HL-60 (cell line): ENCODE measurements at regions not wholly inside any gene's neighbourhood (a gene's known extent, or its start where the extent isn't known, plus 50 kb on each side); places are given as distances from the start of the nearest gene placed in this dataset.

Experiments
- DNase-seq, 2 experiments: peaks; one replicate each; pipeline ENCODE4 v3.0.0-alpha.2; 2010 to 2020; ENCODE audit warnings: low read depth in 1 of 2, low spot score in 1 of 2
- H3K27ac ChIP-seq: fragments of 250-450 bp; sonication (Bioruptor Pico); replicated peaks from 2 replicates; pipeline ENCODE4 v1.5.1; 2020; ENCODE audit warnings: mild to moderate bottlenecking, moderate library complexity
- H3K27me3 ChIP-seq: fragments of 250-450 bp; sonication (Bioruptor Pico); 2 replicates; pipeline ENCODE4 v1.5.1; 2021; ENCODE audit warnings: mild to moderate bottlenecking, moderate library complexity; ENCODE audit not compliant: insufficient read depth, poor library complexity, severe bottlenecking
- H3K4me3 ChIP-seq: replicated peaks from 2 replicates; pipeline ENCODE4 v1.5.1; 2011; ENCODE audit warnings: mild to moderate bottlenecking, control low read depth, low read length; ENCODE audit not compliant: insufficient read depth
- CTCF ChIP-seq: IDR thresholded peaks from one replicate; pipeline ENCODE4 v1.5.1; 2011; ENCODE audit warnings: low read length, control low read depth, inconsistent platforms; ENCODE audit not compliant: insufficient read depth
- GABPA ChIP-seq: IDR thresholded peaks from 2 replicates; pipeline ENCODE4 v1.6.1; 2012; ENCODE audit warnings: low read depth
- POLR2AphosphoS5 ChIP-seq: IDR thresholded peaks from 2 replicates; pipeline ENCODE4 v1.6.1; 2012; ENCODE audit warnings: low read depth
- REST ChIP-seq: IDR thresholded peaks from 2 replicates; pipeline ENCODE4 v1.6.1; 2012; ENCODE audit warnings: low read depth; ENCODE audit not compliant: insufficient replicate concordance
- SPI1 ChIP-seq: IDR thresholded peaks from 2 replicates; pipeline ENCODE4 v1.6.1; 2012; ENCODE audit warnings: low read depth, mild to moderate bottlenecking, borderline replicate concordance

- H3K27ac ChIP-seq, result no peak overlapping the region
- no peak for DNase-seq
- no peak overlapping the region for H3K4me3 ChIP-seq
- TF ChIP-seq POLR2AphosphoS5, result no peak
- TF ChIP-seq SPI1, result no peak
- TF ChIP-seq CTCF, result no peak
- no peak for TF ChIP-seq GABPA
- no peak for TF ChIP-seq REST
- no peaks in the 10 kb centered on the region for H3K27me3 ChIP-seq
Observed at GRCh38 chr9:81861644-81862043, 66.6 kb upstream of the SPATA31D4 start.

GRCh38 chr9:81868145-81868544 lies 60.1 kb upstream of the SPATA31D4 start:
- H3K27ac ChIP-seq, result no peak overlapping the region
- no peak overlapping the region for H3K4me3 ChIP-seq
- no peak for DNase-seq
- H3K27me3 ChIP-seq, result no peaks in the 10 kb centered on the region
- TF ChIP-seq REST (no peak), GABPA (no peak), CTCF (no peak), SPI1 (no peak), POLR2AphosphoS5 (no peak)

- TF ChIP-seq REST (no peak), GABPA (no peak), SPI1 (no peak), POLR2AphosphoS5 (no peak), CTCF (no peak)
- H3K27ac ChIP-seq, result no peak overlapping the region
- no peak for DNase-seq
- no peak overlapping the region for H3K4me3 ChIP-seq
- H3K27me3 ChIP-seq, result no peaks in the 10 kb centered on the region
Observed at GRCh38 chr9:81871695-81872094, 56.5 kb upstream of the SPATA31D4 start.
